Ishikawa (cell line): ENCODE measurements at regions not wholly inside any gene's neighbourhood (a gene's known extent, or its start where the extent isn't known, plus 50 kb on each side); places are given as distances from the start of the nearest gene placed in this dataset.

Experiments used
- CEBPB ChIP-seq: IDR thresholded peaks from 2 replicates; pipeline ENCODE4 v1.6.1; 2012
- CREB1 ChIP-seq: IDR thresholded peaks from 2 replicates; pipeline ENCODE4 v1.6.1; 2012; ENCODE audit warnings: low read depth
- EGR1 ChIP-seq: IDR thresholded peaks from 2 replicates; pipeline ENCODE4 v1.6.1; 2012
- EP300 ChIP-seq: IDR thresholded peaks from 2 replicates; pipeline ENCODE4 v1.6.1; 2012; ENCODE audit warnings: borderline replicate concordance
- FOXM1 ChIP-seq: IDR thresholded peaks from 2 replicates; pipeline ENCODE4 v1.6.1; 2012; ENCODE audit warnings: low read depth, borderline replicate concordance
- NFIC ChIP-seq: IDR thresholded peaks from 2 replicates; pipeline ENCODE4 v1.6.1; 2012
- RAD21 ChIP-seq: IDR thresholded peaks from 2 replicates; pipeline ENCODE4 v1.6.1; 2012; ENCODE audit warnings: low read depth
- TAF1 ChIP-seq: IDR thresholded peaks from 2 replicates; pipeline ENCODE4 v1.6.1; 2012; ENCODE audit warnings: low read depth, mild to moderate bottlenecking
- TCF12 ChIP-seq: IDR thresholded peaks from 2 replicates; pipeline ENCODE4 v1.6.1; 2012; ENCODE audit warnings: low read depth
- TEAD4 ChIP-seq: IDR thresholded peaks from 2 replicates; pipeline ENCODE4 v1.6.1; 2012
- YY1 ChIP-seq: IDR thresholded peaks from 2 replicates; pipeline ENCODE4 v1.6.1; 2012; ENCODE audit warnings: low read depth
- ZBTB7A ChIP-seq: IDR thresholded peaks from 2 replicates; pipeline ENCODE4 v1.6.1; 2012; ENCODE audit warnings: low read depth
- TF ChIP-seq, protein P1 (sequence below): IDR thresholded peaks from 2 replicates; pipeline ENCODE4 v1.6.1; 2012
- TF ChIP-seq, protein P2 (sequence below): IDR thresholded peaks from 2 replicates; pipeline ENCODE4 v1.6.1; 2012
- TF ChIP-seq, protein P3 (sequence below): IDR thresholded peaks from 2 replicates; pipeline ENCODE4 v1.6.1; 2012; ENCODE audit warnings: low read depth, mild to moderate bottlenecking

DNA sequence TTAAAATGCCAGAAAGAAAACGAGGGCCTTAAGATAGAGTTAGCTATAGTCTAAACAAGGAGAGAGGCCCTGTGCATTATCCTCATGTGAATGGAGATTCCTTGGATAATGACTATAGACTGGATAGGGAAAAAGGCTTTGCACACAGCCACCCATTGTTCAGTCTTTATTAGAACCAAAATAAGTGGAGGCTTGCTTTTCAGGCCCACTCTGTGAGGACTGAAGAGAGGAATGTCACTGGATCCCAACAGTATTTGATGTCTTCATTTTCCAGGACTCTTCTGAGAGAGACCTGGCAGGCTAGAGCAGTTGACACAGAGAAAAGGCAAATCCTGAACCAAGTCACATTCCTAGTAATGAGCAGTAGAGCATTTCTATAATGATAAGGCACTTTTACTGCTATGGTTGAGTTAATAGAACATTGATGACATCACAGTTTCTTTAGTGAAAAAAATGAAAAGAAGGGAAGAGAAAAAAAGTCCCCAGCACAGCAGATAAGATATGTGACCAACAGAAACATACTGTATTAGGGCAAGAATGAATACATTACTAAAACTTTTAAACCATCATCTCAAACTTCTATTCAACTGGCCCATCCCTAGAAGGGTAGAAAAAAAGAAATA is 315.1 kb downstream of the EPHA7 start:
- no peak for TF ChIP-seq FOXM1
- no peak for TF ChIP-seq CEBPB
- no peak for TF ChIP-seq ZBTB7A
- TF ChIP-seq RAD21, result no peak
- TF ChIP-seq EGR1, result no peak
- TF ChIP-seq TEAD4, result no peak
- TF ChIP-seq YY1, result no peak
- TF ChIP-seq EP300, result no peak

DNA sequence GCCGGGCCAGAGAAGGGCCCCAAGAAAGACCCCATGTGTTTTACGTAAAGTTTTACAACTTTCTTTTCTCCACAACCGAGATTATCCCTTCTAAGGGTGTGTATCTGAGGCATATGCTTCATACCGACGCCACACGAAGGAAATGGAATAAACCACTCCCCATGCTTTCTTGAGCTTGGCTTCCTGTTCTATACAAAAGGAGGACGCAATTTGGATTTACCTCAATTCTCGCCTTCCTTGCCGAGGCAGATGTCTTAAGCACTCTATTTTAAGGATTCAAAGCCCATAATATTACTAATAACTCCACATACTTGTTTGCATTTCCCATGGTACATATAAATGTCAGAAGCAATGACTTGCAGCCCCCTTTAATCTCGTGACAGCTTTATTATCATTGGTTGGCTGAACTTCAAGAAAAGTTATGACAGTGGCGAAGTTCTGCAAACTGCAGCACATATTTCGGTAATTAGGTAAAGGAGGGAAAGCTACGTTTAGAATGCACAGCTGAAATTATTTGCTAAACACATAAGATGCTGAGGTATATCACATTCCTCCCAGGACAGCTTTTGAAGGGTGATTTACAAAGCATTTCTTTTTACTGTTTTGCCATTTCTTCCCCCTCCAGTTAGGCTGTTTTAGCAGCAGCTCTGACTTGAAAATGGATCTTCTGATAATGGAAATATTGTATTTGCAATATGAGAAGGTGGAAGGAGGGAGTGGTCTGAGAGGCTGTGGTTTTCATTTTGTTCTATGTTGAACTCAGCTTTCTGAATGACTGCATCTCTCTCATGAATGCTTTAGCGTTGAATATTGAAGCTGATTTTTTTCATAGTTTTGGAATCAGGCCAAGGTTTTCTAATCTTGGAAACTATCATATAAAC is 330.5 kb downstream of the EPHA7 start:
- TF ChIP-seq NFIC (no peak), EP300 (no peak), RAD21 (no peak), CEBPB (no peak), FOXM1 (no peak), TEAD4 (no peak)

DNA sequence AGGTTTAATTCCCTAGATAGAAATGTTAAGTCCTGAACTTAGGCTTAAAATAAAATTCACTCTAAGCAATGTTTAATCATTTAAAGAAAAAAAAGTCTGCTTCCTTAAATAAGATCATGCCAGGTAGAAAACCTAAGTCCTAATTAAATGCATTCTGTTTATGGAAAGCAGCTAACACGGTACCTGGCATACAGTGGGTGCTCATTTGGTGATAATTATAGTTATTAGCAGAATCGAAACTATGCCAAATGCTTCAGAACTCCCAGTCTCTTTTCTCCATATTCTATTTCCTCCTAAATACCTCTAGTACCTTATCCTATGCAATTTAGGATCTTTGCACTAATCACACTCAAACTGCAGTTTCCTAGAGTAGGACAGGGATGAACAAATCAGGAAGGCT is 331.8 kb downstream of the EPHA7 start:
- no peak for TF ChIP-seq NFIC
- no peak for TF ChIP-seq EGR1
- no peak for TF ChIP-seq RAD21
- TF ChIP-seq TEAD4, result no peak
- TF ChIP-seq, protein P1, sequence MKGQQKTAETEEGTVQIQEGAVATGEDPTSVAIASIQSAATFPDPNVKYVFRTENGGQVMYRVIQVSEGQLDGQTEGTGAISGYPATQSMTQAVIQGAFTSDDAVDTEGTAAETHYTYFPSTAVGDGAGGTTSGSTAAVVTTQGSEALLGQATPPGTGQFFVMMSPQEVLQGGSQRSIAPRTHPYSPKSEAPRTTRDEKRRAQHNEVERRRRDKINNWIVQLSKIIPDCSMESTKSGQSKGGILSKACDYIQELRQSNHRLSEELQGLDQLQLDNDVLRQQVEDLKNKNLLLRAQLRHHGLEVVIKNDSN, result no peak
- TF ChIP-seq, protein P2, sequence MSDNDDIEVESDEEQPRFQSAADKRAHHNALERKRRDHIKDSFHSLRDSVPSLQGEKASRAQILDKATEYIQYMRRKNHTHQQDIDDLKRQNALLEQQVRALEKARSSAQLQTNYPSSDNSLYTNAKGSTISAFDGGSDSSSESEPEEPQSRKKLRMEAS, result no peak
- no peak for TF ChIP-seq FOXM1
- no peak for TF ChIP-seq CEBPB
- TF ChIP-seq, protein P3, sequence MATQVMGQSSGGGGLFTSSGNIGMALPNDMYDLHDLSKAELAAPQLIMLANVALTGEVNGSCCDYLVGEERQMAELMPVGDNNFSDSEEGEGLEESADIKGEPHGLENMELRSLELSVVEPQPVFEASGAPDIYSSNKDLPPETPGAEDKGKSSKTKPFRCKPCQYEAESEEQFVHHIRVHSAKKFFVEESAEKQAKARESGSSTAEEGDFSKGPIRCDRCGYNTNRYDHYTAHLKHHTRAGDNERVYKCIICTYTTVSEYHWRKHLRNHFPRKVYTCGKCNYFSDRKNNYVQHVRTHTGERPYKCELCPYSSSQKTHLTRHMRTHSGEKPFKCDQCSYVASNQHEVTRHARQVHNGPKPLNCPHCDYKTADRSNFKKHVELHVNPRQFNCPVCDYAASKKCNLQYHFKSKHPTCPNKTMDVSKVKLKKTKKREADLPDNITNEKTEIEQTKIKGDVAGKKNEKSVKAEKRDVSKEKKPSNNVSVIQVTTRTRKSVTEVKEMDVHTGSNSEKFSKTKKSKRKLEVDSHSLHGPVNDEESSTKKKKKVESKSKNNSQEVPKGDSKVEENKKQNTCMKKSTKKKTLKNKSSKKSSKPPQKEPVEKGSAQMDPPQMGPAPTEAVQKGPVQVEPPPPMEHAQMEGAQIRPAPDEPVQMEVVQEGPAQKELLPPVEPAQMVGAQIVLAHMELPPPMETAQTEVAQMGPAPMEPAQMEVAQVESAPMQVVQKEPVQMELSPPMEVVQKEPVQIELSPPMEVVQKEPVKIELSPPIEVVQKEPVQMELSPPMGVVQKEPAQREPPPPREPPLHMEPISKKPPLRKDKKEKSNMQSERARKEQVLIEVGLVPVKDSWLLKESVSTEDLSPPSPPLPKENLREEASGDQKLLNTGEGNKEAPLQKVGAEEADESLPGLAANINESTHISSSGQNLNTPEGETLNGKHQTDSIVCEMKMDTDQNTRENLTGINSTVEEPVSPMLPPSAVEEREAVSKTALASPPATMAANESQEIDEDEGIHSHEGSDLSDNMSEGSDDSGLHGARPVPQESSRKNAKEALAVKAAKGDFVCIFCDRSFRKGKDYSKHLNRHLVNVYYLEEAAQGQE, result no peak
- no peak for TF ChIP-seq TAF1
- no peak for TF ChIP-seq CREB1
- no peak for TF ChIP-seq ZBTB7A
- TF ChIP-seq TCF12, result no peak
- no peak for TF ChIP-seq YY1
- TF ChIP-seq EP300, result no peak

DNA sequence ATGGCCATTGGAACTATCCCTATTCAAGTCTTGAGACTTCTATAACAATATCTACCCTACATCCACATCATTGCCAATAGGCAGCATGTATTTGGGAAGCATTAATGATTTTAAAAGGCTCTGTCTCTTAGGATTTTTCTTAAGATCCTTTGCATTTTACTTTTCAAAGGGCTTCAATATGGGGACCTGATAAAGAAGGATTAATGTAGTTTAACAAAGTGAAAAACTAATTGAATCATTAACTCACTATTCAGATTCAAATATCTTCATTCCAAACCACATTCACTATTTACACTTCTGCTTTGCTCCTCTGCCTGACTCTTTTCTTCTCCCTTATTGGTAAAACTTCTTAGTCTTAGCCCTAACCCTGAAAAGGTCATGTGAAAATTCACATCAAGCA is 333.0 kb downstream of the EPHA7 start:
- TF ChIP-seq, protein P2, result no peak
- TF ChIP-seq YY1, result no peak
- TF ChIP-seq CEBPB, result no peak
- TF ChIP-seq EP300, result no peak
- no peak for TF ChIP-seq RAD21
- TF ChIP-seq, protein P1, result no peak
- TF ChIP-seq TEAD4, result no peak
- no peak for TF ChIP-seq ZBTB7A
- TF ChIP-seq EGR1, result no peak
- TF ChIP-seq, protein P3, result no peak
- no peak for TF ChIP-seq NFIC
- no peak for TF ChIP-seq TAF1

DNA sequence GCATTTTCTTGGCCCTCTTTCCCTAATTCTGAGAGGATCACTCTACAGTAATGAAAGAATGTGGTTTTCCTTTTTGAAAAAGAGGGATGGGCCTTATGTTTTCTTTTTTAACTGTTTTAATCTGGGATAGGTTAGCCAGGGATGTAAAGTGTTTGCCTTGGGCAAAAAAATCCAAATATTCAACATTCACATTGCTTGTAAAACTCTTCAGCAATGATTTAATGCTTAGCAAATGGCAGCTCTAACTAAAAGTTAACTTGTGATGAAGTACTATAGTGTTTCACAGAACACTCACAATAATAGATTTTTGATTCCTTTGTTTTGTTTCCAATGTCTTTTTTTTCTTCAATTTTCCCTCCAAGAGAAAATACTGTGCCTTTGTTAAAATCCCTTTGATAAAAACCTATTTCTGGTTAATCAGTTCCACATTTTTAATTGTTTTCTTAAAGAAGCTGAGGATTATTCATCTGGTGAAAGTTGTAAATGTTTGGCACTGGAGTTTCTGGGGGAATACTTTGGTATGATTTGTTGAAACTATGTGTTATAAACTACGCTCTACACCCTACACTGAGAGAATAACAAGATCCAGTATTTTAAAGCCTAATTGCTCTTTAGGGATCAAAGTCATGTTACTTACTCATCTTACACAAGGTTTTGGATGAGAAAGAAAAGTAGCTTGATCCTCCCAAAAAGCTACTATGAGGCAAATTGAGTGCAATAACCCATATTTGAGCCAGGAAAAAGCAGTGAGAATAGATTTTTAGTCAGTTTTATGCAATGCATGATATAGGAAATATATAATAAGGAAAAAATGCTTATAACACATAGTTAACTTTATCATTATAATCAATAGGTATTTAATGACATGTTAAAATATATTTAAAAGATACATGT is 335.8 kb downstream of the EPHA7 start:
- no peak for TF ChIP-seq TEAD4
- TF ChIP-seq, protein P3, result no peak
- TF ChIP-seq, protein P1, result no peak
- TF ChIP-seq RAD21, result no peak
- TF ChIP-seq, protein P2, result no peak
- TF ChIP-seq YY1, result no peak
- no peak for TF ChIP-seq FOXM1
- TF ChIP-seq EGR1, result no peak
- no peak for TF ChIP-seq CREB1
- no peak for TF ChIP-seq CEBPB
- TF ChIP-seq EP300, result no peak
- no peak for TF ChIP-seq TCF12
